VCaP (cell line): ENCODE measurements at regions not wholly inside any gene's neighbourhood (a gene's known extent, or its start where the extent isn't known, plus 50 kb on each side); places are given as distances from the start of the nearest gene placed in this dataset.

Experiments used
- H3K27ac ChIP-seq: fragments of 450-650 bp; 2 replicates; pipeline ENCODE4 v1.5.1; 2017
- TF ChIP-seq, protein P1 (sequence below): fragments of 450-650 bp; conservative IDR thresholded peaks from 2 replicates; pipeline ENCODE4 v1.5.1; 2017; ENCODE audit warnings: mild to moderate bottlenecking, moderate library complexity

DNA sequence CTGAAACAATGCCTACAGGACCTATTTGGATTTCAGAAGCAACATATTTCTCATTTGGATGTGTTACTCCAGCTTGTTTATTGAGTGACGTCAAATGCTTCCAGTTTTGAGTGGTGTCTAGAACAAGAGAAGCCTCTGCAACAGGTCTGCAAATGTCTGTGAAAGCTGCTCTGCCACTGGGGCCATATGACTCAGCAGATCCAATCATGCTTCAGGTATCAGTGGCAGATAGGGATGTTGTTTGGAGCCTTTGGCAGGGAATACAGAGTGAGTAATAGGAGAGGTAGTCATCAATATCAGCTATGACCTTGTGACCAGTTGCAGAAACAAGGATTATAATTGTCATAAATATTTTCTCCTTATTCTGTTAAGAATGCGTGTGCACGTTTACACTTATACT lies 141.1 kb upstream of the ZXDA start:
- TF ChIP-seq, protein P1, sequence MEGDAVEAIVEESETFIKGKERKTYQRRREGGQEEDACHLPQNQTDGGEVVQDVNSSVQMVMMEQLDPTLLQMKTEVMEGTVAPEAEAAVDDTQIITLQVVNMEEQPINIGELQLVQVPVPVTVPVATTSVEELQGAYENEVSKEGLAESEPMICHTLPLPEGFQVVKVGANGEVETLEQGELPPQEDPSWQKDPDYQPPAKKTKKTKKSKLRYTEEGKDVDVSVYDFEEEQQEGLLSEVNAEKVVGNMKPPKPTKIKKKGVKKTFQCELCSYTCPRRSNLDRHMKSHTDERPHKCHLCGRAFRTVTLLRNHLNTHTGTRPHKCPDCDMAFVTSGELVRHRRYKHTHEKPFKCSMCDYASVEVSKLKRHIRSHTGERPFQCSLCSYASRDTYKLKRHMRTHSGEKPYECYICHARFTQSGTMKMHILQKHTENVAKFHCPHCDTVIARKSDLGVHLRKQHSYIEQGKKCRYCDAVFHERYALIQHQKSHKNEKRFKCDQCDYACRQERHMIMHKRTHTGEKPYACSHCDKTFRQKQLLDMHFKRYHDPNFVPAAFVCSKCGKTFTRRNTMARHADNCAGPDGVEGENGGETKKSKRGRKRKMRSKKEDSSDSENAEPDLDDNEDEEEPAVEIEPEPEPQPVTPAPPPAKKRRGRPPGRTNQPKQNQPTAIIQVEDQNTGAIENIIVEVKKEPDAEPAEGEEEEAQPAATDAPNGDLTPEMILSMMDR: no peak
- H3K27ac ChIP-seq: no peak overlapping the region

DNA sequence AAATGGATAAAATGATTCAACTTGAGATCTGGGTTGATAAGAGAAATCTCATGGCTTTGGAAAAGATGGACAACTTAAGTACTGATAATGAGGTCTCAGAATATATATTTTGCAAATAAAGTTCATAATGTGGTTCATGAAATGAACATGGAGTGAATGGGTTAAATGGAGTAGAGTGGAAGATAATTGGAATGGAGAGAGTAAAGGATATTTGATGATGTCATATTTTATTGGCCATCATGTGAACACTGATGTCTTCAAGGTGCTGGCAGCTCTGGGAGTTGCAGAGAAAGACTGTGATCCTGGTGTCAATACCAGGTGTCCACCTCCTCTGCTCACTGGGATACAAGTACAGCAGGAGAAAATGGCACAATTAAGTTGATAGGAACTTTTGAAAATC lies 133.9 kb upstream of the ZXDA start:
- H3K27ac ChIP-seq: no peak overlapping the region
- TF ChIP-seq, protein P1: no peak

DNA sequence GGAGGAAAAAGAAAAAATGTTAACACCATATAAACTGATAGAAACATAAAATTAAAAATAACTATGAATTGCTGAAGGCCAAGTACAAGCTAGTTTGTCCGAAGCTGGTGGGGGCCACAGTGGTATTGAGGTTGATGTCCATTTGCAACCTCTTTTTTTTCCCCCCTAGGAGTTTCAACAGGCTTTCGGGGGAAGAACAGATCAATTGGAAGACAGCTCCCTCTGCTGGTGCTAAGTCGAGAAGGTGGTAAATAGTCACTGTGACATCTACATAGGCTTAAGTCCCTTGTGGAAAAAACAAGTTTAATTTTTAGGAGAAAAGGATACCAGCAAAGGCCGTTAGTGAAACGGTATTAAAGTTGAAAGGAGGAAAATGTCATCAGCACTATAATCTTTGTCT lies 115.7 kb upstream of the ZXDA start:
- TF ChIP-seq, protein P1: peak; percentile 76

DNA sequence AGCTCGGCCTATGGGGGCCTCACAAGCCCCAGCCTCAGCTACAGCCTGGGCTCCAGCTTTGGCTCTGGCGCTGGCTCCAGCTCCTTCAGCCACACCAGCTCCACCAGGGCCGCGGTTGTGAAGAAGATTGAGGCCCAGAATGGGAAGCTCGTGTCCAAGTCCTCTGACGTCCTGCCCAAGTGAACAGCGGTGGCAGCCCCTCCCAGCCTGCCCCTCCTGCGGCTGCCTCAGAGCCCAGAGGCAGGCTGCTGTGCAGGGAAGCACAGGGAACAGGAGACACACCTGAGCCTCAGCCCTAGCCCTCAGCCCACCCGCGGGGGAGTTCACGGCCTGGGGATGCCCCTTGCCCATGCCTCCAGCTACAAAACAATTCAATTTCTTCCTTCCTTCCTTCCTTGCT lies 75.7 kb upstream of the ZXDA start:
- TF ChIP-seq, protein P1: no peak
- no peak overlapping the region for H3K27ac ChIP-seq

More for the DNA sequence above, 115.7 kb upstream of the ZXDA start:
- H3K27ac ChIP-seq: no peak overlapping the region

DNA sequence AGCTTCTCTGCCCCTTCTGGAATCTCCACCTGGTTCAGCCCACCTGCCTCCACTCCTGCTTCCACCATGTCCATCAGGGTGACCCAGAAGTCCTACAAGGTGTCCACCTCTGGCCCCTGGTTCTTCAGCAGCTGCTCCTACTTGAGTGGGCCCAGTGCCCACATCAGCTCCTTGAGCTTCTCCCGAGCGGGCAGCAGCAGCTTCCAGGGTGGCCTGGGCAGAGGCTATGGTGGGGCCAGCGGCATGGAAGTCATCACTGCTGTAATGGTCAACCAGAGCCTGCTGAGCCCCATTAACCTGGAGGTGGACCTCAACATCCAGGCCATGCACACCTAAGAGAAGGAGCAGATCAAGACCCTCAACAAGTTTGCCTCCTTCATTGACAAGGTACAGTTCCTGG lies 74.4 kb upstream of the ZXDA start:
- TF ChIP-seq, protein P1: no peak
- H3K27ac ChIP-seq: no peak overlapping the region

DNA sequence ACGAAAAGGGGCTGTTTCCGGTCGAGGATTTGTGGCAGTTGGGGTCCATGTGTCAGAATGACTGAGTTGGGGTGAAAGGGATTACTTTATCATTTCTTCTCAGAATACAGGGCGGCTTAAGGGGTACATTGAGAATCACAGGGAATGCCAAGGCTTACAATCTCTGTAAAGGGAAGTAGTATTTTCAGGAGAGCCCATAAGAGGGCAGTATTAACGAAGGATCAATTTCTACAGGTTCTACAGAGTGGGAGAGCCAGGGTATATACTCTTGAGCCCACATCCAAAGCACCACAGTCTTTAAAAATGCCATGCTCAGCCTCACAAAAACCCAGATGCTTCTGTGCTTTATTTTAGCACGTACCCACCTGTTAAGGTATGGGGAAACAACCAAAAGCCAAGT lies 67.7 kb upstream of the ZXDA start:
- H3K27ac ChIP-seq: no peak overlapping the region
- TF ChIP-seq, protein P1: peak; percentile 44

DNA sequence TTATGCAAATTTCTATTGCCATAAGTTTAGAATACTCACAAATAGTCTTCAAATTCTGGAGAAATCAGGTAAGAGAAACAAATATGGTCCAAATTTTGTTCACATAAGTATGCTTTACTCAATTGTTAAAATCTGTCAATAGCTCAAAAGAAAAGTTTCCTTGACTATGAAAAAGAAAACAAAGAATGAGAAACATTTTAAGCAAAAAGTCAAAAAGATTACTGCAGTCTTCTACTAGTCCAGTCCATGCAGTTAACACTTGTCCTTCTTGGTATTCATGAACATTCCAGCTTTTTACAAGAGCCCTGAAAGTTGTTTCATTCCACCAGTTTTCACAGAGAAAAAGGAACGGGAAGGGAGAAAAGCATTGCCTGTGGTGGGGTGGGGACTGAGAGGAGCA lies 54.7 kb upstream of the ZXDA start:
- H3K27ac ChIP-seq: no peak overlapping the region
- TF ChIP-seq, protein P1: no peak
